Endothelial cell of umbilical vein (primary cell): ENCODE measurements at regions not wholly inside any gene's neighbourhood (a gene's known extent, or its start where the extent isn't known, plus 50 kb on each side); places are given as distances from the start of the nearest gene placed in this dataset.

Source experiments
- BruUV-seq: library from RNA; stranded (reverse); fragments of 400-500 nt; replicated peaks from 2 replicates; lab custom pipeline; 2021; lab: Mats Ljungman, UMichigan
- CTCF ChIA-PET: fragments of 300-600, 350-600 bp; sonication (Branson Sonifier 250); formaldehyde crosslinking; loops from one replicate; lab custom pipeline; 2021; ENCODE audit warnings: antibody characterized with exemption, inconsistent platforms; lab: Charles Lee
- POLR2A ChIA-PET: fragments of 300-600, 350-600 bp; sonication (Branson Sonifier 250); formaldehyde crosslinking; loops from one replicate; lab custom pipeline; 2021; ENCODE audit warnings: antibody characterized with exemption, inconsistent platforms; lab: Charles Lee
- DNase-seq: peaks from one replicate; pipeline ENCODE4 v3.0.0-alpha.2; 2011; ENCODE audit warnings: low read depth, low spot score
- FAIRE-seq: peaks from 2 replicates; lab custom pipeline; 2011; peaks lifted over from hg19 to GRCh38; lab: Jason Lieb, UNC
- H2AFZ ChIP-seq: 2 replicates; pipeline ENCODE4 v1.6.0; 2012; ENCODE audit warnings: low read depth, low read length, control low read depth, inconsistent platforms
- H3K27ac ChIP-seq: 2 replicates; pipeline ENCODE4 v1.5.1; 2011; ENCODE audit warnings: low read depth, mild to moderate bottlenecking, control low read depth, low read length, moderate library complexity; ENCODE audit not compliant: insufficient read depth
- H3K27me3 ChIP-seq, 2 experiments: 2 replicates each; pipeline versions ENCODE4 v1.6.0 to v1.6.1; 2011; ENCODE audit warnings: low read length in 2 of 2, mixed read lengths in 1 of 2; ENCODE audit not compliant: control insufficient read depth in 2 of 2, insufficient read depth in 2 of 2
- H3K36me3 ChIP-seq, 2 experiments: 2 replicates in 1 of 2; 3 replicates in 1 of 2; pipeline ENCODE4 v1.5.1; 2011; ENCODE audit warnings: low read length in 2 of 2, mild to moderate bottlenecking in 1 of 2, moderate library complexity in 1 of 2; ENCODE audit not compliant: control insufficient read depth in 2 of 2, insufficient read depth in 2 of 2; ENCODE audit errors: extremely low read depth in 1 of 2
- H3K4me1 ChIP-seq: 3 replicates; pipeline ENCODE4 v1.5.1; 2011; ENCODE audit warnings: mild to moderate bottlenecking, low read length; ENCODE audit not compliant: control insufficient read depth, insufficient read depth; ENCODE audit errors: extremely low read depth
- H3K4me2 ChIP-seq: 2 replicates; pipeline ENCODE4 v1.6.1; 2011; ENCODE audit warnings: low read length, control low read depth, mixed read lengths; ENCODE audit not compliant: insufficient read depth
- H3K4me3 ChIP-seq, 3 experiments: fragments of 200-600 bp in 1 of 3; sonication (generic), shearing (Covaris generic) in 1 of 3; replicated peaks in 1 of 3; 2 replicates each; pipeline ENCODE4 v1.5.1; 2011 to 2016; ENCODE audit warnings: control low read depth in 3 of 3, low read length in 3 of 3, mild to moderate bottlenecking in 2 of 3, inconsistent platforms in 1 of 3, low read depth in 1 of 3, moderate library complexity in 1 of 3; ENCODE audit not compliant: insufficient read depth in 1 of 3
- H3K79me2 ChIP-seq: 2 replicates; pipeline ENCODE4 v1.6.0; 2012; ENCODE audit warnings: low read length, inconsistent platforms; ENCODE audit not compliant: control insufficient read depth, insufficient read depth
- H3K9ac ChIP-seq: replicated peaks from 2 replicates; pipeline ENCODE3; 2011; ENCODE audit warnings: low read length, control low read depth; ENCODE audit not compliant: insufficient read depth; ENCODE audit errors: extremely low read depth
- H3K9me1 ChIP-seq: replicated peaks from 3 replicates; pipeline ENCODE4 v1.6.0; 2011; ENCODE audit warnings: mild to moderate bottlenecking, low read length; ENCODE audit not compliant: control insufficient read depth, insufficient read depth; ENCODE audit errors: extremely low read depth
- H3K9me3 ChIP-seq: replicated peaks from 2 replicates; pipeline ENCODE4 v1.5.1; 2012; ENCODE audit warnings: low read length, inconsistent platforms; ENCODE audit not compliant: control insufficient read depth, insufficient read depth
- H4K20me1 ChIP-seq: replicated peaks from 2 replicates; pipeline ENCODE3; 2011; ENCODE audit warnings: mild to moderate bottlenecking, low read length; ENCODE audit not compliant: control insufficient read depth, insufficient read depth; ENCODE audit errors: extremely low read depth
- CTCF ChIP-seq, 2 donors: IDR thresholded peaks; 1 replicate in 1 of 2; 2 replicates in 1 of 2; pipeline ENCODE4 v1.5.1; 2011; ENCODE audit warnings: low read length in 2 of 2, mild to moderate bottlenecking in 2 of 2, moderate library complexity in 2 of 2, control low read depth in 1 of 2, inconsistent platforms in 1 of 2, low read depth in 1 of 2; ENCODE audit not compliant: insufficient read depth in 1 of 2; ENCODE audit errors: extremely low read depth in 1 of 2
- EZH2 ChIP-seq: IDR thresholded peaks from 2 replicates; pipeline ENCODE4 v1.6.1; 2012; ENCODE audit warnings: borderline replicate concordance, low read depth, mild to moderate bottlenecking, moderate library complexity, low read length, inconsistent platforms; ENCODE audit not compliant: severe bottlenecking
- FOS ChIP-seq: IDR thresholded peaks from 2 replicates; pipeline ENCODE4 v1.6.1; 2011; ENCODE audit warnings: mild to moderate bottlenecking, low read length, moderate library complexity, borderline replicate concordance; ENCODE audit not compliant: insufficient read depth
- GATA2 ChIP-seq: IDR thresholded peaks from 2 replicates; pipeline ENCODE4 v1.7.0; 2011; ENCODE audit warnings: low read depth, mild to moderate bottlenecking, moderate library complexity, mixed read lengths, low read length; ENCODE audit not compliant: insufficient read length, insufficient read depth
- JUN ChIP-seq: IDR thresholded peaks from 2 replicates; pipeline ENCODE4 v1.6.1; 2011; ENCODE audit warnings: borderline replicate concordance, low read depth; ENCODE audit not compliant: insufficient read length, insufficient read depth
- MAX ChIP-seq: IDR thresholded peaks from 2 replicates; pipeline ENCODE4 v1.6.1; 2011; ENCODE audit not compliant: insufficient read depth, insufficient read length
- MYC ChIP-seq: IDR thresholded peaks from one replicate; pipeline ENCODE4 v1.6.1; 2011; ENCODE audit warnings: mild to moderate bottlenecking, low read depth, low read length
- POLR2A ChIP-seq: IDR thresholded peaks from 2 replicates; pipeline ENCODE4 v1.6.1; 2012; ENCODE audit warnings: low read depth, mild to moderate bottlenecking, control low read depth, low read length
- POLR2AphosphoS5 ChIP-seq: IDR thresholded peaks from 2 replicates; pipeline ENCODE4 v1.6.1; 2012; ENCODE audit warnings: low read depth, mild to moderate bottlenecking, control low read depth, low read length, moderate library complexity; ENCODE audit not compliant: insufficient read depth
- dilution Hi-C: fragments of 300-500 bp; cut with MboI; formaldehyde crosslinking; loops from one replicate; pipeline ENCODE4 v1.15.0; 2019; ENCODE audit warnings: low sequenced_read_pairs; ENCODE audit not compliant: extremely low pct_ligation_motif_present
- intact Hi-C: fragments of 100-400 bp; cut with micrococcal nuclease; formaldehyde crosslinking; loops from one replicate; pipeline ENCODE4 v1.10.0; 2022

DNA sequence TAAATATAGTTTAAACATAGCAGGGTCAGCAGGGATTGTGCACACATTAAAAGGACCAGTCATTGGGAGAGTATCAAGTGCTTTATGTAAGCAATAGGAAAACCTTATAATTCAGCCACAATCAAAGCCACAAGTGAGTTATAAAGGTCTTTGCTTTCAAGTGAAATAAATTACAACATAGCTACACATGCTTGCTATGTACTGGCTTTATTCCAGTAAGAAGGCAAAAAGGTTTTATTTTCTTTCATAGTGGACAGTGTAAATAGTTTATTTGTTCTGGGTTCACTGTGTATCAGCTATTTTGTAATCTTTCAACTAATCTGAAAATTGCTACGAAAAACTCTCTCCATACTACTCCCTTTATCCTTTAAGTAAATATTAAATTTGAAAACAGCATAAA, 691.4 kb downstream of the PCDH7 start:
- FAIRE-seq, result no peak

More for the DNA sequence above, 691.4 kb downstream of the PCDH7 start:
- TF ChIP-seq JUN (no peak), POLR2A (no peak), CTCF (IDR thresholded peaks at IDR 0.05; ENCODE audit: extremely low read depth in 1 of 2, insufficient read depth in 1 of 2, low read depth in 1 of 2, low read length in 2 of 2) (no peak), EZH2 (no peak), MAX (no peak), POLR2AphosphoS5 (no peak), MYC (no peak), FOS (no peak), GATA2 (no peak)
- H3K4me1 ChIP-seq, result no peaks in the 10 kb centered on the region
- no peak overlapping the region for H3K9ac ChIP-seq
- intact Hi-C loops (no loop called here), dilution Hi-C loops (no loop called here)
- CTCF ChIA-PET, result interaction anchor here (1.4 kb wide), 1 partner anchor 18 kb away, joined by 3 read pairs; no protein-coding TSS in a partner anchor
- no peaks in the 10 kb centered on the region for H3K79me2 ChIP-seq
- no peaks in the 10 kb centered on the region for H3K9me3 ChIP-seq
- no peaks in the 10 kb centered on the region for H3K36me3 ChIP-seq
- no TSS peak for BruUV-seq
- no peak for DNase-seq
- no peak overlapping the region for H3K27ac ChIP-seq
- H3K4me3 ChIP-seq, result no peak overlapping the region
- H3K4me2 ChIP-seq, result no peak overlapping the region
- H4K20me1 ChIP-seq, result no peaks in the 10 kb centered on the region
- no peaks in the 10 kb centered on the region for H3K9me1 ChIP-seq
- H3K27me3 ChIP-seq, result no peaks in the 10 kb centered on the region
- H2AFZ ChIP-seq, result no peak overlapping the region
- POLR2A ChIA-PET, result no interaction called here
